Lower leg skin (tissue), 3 donors: ENCODE measurements at regions not wholly inside any gene's neighbourhood (a gene's known extent, or its start where the extent isn't known, plus 50 kb on each side); places are given as distances from the start of the nearest gene placed in this dataset.

Experiments used
- CTCF ChIP-seq, 3 donors: fragments of 450-650 bp; IDR thresholded peaks; one replicate each; pipeline ENCODE4 v1.5.1; 2016; ENCODE audit warnings: antibody characterized with exemption in 3 of 3, mild to moderate bottlenecking in 3 of 3, moderate library complexity in 2 of 3
- POLR2A ChIP-seq, 2 donors: fragments of 450-650 bp; IDR thresholded peaks; one replicate each; pipeline ENCODE4 v1.6.1; 2016 to 2017; ENCODE audit warnings: antibody characterized with exemption in 2 of 2, mild to moderate bottlenecking in 1 of 2, moderate library complexity in 1 of 2

GRCh38 chr6:71452697-71453370, 164.2 kb downstream of the OGFRL1 start:
- TF ChIP-seq CTCF (IDR thresholded peaks at IDR 0.05) (no peak), POLR2A (IDR thresholded peaks at IDR 0.05) (no peak)
